ENCODE measurements at regions not wholly inside any gene's neighbourhood (a gene's known extent, or its start where the extent isn't known, plus 50 kb on each side); places are given as distances from the start of the nearest gene placed in this dataset.

GRCh38 chr14:55980970-55981369 lies 137.2 kb upstream of the PELI2 start:
- H3K79me2 ChIP-seq (replicated peaks; ENCODE audit: insufficient read depth): no peaks in the 10 kb centered on the region
- H4K20me1 ChIP-seq (replicated peaks; ENCODE audit: insufficient read depth): no peaks in the 10 kb centered on the region
- H3K27ac Mint-ChIP-seq: no peak overlapping the region
- no peak overlapping the region for H2AFZ ChIP-seq
- no peaks in the 10 kb centered on the region; the same call in 2 of the 3 replicates for H3K4me1 Mint-ChIP-seq
- no peaks in the 10 kb centered on the region for H3K36me3 ChIP-seq (ENCODE audit: insufficient read depth)
- DNase-seq (ENCODE audit: low spot score): no peak
- no peak overlapping the region for H3K4me3 ChIP-seq
- H3K9me3 Mint-ChIP-seq: peaks cover 4% of the 10 kb centered on the region; the same call in 1 of the 3 replicates
- peaks cover 9% of the 10 kb centered on the region; the same call in 1 of the 2 replicates for H3K9me2 ChIP-seq (ENCODE audit: insufficient read depth)
- no peak overlapping the region for H3K4me2 ChIP-seq
- H3K27ac ChIP-seq (ENCODE audit: low read depth): no peak overlapping the region
- ATAC-seq: no peak
- no peaks in the 10 kb centered on the region for H3K36me3 Mint-ChIP-seq (ENCODE audit: low read depth)
- no peaks in the 10 kb centered on the region for H3K27me3 ChIP-seq (ENCODE audit: insufficient read depth)
- TF ChIP-seq CREB1 (CRISPR knock-in tag; IDR thresholded peaks at IDR 0.05; ENCODE audit: low read depth) (no peak), ZNF114 (CRISPR knock-in tag; IDR thresholded peaks at IDR 0.05) (no peak)
- TF ChIP-seq, protein P1, sequence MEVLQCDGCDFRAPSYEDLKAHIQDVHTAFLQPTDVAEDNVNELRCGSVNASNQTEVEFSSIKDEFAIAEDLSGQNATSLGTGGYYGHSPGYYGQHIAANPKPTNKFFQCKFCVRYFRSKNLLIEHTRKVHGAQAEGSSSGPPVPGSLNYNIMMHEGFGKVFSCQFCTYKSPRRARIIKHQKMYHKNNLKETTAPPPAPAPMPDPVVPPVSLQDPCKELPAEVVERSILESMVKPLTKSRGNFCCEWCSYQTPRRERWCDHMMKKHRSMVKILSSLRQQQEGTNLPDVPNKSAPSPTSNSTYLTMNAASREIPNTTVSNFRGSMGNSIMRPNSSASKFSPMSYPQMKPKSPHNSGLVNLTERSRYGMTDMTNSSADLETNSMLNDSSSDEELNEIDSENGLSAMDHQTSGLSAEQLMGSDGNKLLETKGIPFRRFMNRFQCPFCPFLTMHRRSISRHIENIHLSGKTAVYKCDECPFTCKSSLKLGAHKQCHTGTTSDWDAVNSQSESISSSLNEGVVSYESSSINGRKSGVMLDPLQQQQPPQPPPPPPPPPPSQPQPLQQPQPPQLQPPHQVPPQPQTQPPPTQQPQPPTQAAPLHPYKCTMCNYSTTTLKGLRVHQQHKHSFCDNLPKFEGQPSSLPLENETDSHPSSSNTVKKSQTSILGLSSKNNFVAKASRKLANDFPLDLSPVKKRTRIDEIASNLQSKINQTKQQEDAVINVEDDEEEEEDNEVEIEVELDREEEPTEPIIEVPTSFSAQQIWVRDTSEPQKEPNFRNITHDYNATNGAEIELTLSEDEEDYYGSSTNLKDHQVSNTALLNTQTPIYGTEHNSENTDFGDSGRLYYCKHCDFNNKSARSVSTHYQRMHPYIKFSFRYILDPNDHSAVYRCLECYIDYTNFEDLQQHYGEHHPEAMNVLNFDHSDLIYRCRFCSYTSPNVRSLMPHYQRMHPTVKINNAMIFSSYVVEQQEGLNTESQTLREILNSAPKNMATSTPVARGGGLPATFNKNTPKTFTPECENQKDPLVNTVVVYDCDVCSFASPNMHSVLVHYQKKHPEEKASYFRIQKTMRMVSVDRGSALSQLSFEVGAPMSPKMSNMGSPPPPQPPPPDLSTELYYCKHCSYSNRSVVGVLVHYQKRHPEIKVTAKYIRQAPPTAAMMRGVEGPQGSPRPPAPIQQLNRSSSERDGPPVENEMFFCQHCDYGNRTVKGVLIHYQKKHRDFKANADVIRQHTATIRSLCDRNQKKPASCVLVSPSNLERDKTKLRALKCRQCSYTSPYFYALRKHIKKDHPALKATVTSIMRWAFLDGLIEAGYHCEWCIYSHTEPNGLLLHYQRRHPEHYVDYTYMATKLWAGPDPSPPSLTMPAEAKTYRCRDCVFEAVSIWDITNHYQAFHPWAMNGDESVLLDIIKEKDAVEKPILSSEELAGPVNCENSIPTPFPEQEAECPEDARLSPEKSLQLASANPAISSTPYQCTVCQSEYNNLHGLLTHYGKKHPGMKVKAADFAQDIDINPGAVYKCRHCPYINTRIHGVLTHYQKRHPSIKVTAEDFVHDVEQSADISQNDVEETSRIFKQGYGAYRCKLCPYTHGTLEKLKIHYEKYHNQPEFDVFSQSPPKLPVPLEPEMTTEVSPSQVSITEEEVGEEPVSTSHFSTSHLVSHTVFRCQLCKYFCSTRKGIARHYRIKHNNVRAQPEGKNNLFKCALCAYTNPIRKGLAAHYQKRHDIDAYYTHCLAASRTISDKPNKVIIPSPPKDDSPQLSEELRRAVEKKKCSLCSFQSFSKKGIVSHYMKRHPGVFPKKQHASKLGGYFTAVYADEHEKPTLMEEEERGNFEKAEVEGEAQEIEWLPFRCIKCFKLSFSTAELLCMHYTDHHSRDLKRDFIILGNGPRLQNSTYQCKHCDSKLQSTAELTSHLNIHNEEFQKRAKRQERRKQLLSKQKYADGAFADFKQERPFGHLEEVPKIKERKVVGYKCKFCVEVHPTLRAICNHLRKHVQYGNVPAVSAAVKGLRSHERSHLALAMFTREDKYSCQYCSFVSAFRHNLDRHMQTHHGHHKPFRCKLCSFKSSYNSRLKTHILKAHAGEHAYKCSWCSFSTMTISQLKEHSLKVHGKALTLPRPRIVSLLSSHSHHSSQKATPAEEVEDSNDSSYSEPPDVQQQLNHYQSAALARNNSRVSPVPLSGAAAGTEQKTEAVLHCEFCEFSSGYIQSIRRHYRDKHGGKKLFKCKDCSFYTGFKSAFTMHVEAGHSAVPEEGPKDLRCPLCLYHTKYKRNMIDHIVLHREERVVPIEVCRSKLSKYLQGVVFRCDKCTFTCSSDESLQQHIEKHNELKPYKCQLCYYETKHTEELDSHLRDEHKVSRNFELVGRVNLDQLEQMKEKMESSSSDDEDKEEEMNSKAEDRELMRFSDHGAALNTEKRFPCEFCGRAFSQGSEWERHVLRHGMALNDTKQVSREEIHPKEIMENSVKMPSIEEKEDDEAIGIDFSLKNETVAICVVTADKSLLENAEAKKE (CRISPR knock-in tag; IDR thresholded peaks at IDR 0.05): no peak
- no peaks in the 10 kb centered on the region for H3F3A ChIP-seq (replicated peaks; ENCODE audit: low read depth)
- H3K27me3 Mint-ChIP-seq (ENCODE audit: insufficient read depth, low read depth, poor library complexity): peaks cover 2% of the 10 kb centered on the region
- no peaks in the 10 kb centered on the region for H3K4me1 ChIP-seq (ENCODE audit: insufficient read depth)
- H3K4me3 Mint-ChIP-seq: no peak overlapping the region

GRCh38 chr14:55986069-55986468 lies 132.1 kb upstream of the PELI2 start:
- Mint-ChIP-seq H3K36me3 (ENCODE audit: low read depth) (no peaks in the 10 kb centered on the region), H3K27ac (no peak overlapping the region), H3K4me1 (no peaks in the 10 kb centered on the region; the same call in 2 of the 3 replicates), H3K27me3 (ENCODE audit: insufficient read depth, low read depth, poor library complexity) (no peaks in the 10 kb centered on the region), H3K4me3 (no peak overlapping the region), H3K9me3 (no peaks in the 10 kb centered on the region; the same call in 2 of the 3 replicates)
- Histone ChIP-seq H2AFZ (0 out of 2 replicates have a peak overlapping the region, but pooled peaks have one; percentile 3), H3K27me3 (ENCODE audit: insufficient read depth) (no peaks in the 10 kb centered on the region), H4K20me1 (replicated peaks; ENCODE audit: insufficient read depth) (no peaks in the 10 kb centered on the region), H3K4me3 (no peak overlapping the region), H3K4me1 (ENCODE audit: insufficient read depth) (no peaks in the 10 kb centered on the region), H3K9me2 (ENCODE audit: insufficient read depth) (no peaks in the 10 kb centered on the region), H3F3A (replicated peaks; ENCODE audit: low read depth) (no peaks in the 10 kb centered on the region), H3K79me2 (replicated peaks; ENCODE audit: insufficient read depth) (no peaks in the 10 kb centered on the region), H3K27ac (ENCODE audit: low read depth) (no peak overlapping the region), H3K4me2 (no peak overlapping the region), H3K36me3 (ENCODE audit: insufficient read depth) (no peaks in the 10 kb centered on the region)
- ATAC-seq: no peak
- DNase-seq (ENCODE audit: low spot score): no peak
- TF ChIP-seq CTCF (conservative IDR thresholded peaks at IDR 0.05; ENCODE audit: low read depth in 2 of 2): no peak
- TF ChIP-seq EZH2 (IDR thresholded peaks at IDR 0.05; ENCODE audit: low read depth, unreplicated experiment): no peak
- TF ChIP-seq ZNF114 (CRISPR knock-in tag; IDR thresholded peaks at IDR 0.05): no peak

Measured in GM23338 (cell line).